ENCODE measurements at regions not wholly inside any gene's neighbourhood (a gene's known extent, or its start where the extent isn't known, plus 50 kb on each side); places are given as distances from the start of the nearest gene placed in this dataset.

DNA sequence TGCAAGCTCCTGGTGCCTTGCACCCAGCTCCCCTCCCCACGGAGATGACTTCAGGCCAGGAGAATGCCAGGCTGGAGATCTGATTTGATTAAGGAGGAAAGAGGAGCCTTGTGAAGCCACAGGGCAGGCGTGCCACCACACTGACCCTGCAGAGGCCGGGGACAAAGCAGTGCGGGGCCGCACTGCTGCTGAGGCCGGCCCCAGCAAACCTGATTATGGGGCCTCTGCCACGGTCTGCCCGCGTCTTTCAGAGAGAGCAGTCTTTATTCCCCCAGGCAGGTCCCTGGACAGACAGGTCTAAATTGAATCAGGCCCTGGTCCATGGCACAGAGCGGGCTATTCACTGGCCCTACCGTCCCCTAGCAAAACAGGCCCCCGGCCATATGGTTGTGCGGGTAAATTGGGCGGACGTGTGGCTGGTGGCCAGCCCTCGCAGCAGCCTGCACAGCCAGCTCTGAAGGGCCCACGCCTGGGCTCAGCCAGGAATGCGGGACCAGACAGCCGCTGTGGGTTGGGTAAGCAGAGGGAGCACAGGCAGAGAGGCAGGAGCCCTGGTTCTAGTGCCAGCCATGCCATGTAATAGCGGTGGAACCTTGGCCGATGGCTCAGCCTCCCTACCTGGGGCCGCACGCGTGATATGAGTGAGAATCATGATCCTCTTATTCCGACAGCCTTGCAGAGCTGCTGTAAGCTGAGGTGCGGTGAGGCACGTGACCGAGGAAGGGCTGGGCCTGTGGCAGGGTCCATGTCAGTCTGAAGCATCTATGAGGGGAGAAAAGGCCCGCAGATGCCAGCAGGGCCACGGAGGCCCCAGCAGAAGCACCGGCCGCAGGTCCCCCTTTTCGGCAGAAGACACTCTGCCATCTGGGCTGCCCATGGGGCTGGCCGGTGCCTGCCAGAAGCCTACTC, 97.3 kb upstream of the MYCN start:
- TF ChIP-seq, protein P1, sequence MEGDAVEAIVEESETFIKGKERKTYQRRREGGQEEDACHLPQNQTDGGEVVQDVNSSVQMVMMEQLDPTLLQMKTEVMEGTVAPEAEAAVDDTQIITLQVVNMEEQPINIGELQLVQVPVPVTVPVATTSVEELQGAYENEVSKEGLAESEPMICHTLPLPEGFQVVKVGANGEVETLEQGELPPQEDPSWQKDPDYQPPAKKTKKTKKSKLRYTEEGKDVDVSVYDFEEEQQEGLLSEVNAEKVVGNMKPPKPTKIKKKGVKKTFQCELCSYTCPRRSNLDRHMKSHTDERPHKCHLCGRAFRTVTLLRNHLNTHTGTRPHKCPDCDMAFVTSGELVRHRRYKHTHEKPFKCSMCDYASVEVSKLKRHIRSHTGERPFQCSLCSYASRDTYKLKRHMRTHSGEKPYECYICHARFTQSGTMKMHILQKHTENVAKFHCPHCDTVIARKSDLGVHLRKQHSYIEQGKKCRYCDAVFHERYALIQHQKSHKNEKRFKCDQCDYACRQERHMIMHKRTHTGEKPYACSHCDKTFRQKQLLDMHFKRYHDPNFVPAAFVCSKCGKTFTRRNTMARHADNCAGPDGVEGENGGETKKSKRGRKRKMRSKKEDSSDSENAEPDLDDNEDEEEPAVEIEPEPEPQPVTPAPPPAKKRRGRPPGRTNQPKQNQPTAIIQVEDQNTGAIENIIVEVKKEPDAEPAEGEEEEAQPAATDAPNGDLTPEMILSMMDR (conservative IDR thresholded peaks at IDR 0.05; ENCODE audit: control insufficient read depth, insufficient read depth, low read depth, low read length): no peak
- no peak overlapping the region for H3K4me3 ChIP-seq (ENCODE audit: control insufficient read depth, low read depth, low read length)
- DNase-seq (ENCODE audit: low read depth): no peak

DNA sequence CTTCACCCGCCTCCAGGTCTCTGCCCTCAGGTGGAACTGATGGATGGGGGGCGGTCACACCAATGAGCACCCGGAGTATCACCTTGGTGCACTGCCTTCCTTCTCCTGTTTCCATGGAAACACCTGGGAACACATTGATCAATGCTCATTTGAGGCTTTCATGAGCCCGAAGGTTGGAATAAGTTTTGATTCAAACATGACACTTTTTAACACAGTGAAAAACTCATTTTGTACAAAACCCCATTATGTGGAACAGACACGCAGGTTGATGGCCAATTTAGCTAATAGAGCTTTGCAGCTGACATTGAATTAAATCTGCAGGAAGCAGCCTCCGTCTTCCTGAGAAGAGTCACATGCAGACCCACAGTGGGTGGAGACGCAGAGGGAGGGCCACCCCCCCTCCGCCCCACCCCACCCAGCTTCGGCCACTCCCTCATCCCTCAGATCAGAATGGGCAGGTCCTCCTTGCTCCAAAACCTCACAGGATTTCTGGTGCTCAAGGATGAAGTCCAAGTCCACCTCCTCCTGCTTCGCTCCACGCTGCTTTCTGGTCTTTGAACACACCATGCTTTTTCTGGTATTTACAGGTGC, 96.0 kb upstream of the MYCN start:
- no peak for DNase-seq (ENCODE audit: low read depth)
- TF ChIP-seq, protein P1 (conservative IDR thresholded peaks at IDR 0.05; ENCODE audit: control insufficient read depth, insufficient read depth, low read depth, low read length): no peak

DNA sequence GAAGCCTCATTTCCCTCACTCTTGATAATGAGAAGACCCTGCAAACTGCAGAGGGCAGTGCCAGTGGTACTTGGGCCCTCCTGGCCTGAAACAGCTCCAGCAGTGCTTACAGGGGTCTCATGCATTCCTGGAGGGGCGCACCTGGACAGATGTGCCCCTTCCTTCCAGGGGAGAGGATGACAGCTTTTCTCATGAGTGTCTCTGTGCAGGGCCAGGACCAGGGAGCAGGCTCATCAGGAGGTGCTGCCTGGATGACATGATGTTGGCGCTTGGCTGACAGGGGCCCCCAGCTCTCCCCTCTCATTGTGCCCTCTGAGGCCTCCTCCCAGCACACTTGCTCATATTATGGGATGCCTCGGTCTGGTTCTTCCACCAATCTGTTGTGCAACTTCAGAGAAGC, 95.1 kb upstream of the MYCN start:
- no peak for DNase-seq (ENCODE audit: low read depth)
- TF ChIP-seq, protein P1 (conservative IDR thresholded peaks at IDR 0.05; ENCODE audit: control insufficient read depth, insufficient read depth, low read depth, low read length): no peak

More for the DNA sequence above, 96.0 kb upstream of the MYCN start:
- H3K4me3 ChIP-seq (ENCODE audit: control insufficient read depth, low read depth, low read length): no peak overlapping the region

DNA sequence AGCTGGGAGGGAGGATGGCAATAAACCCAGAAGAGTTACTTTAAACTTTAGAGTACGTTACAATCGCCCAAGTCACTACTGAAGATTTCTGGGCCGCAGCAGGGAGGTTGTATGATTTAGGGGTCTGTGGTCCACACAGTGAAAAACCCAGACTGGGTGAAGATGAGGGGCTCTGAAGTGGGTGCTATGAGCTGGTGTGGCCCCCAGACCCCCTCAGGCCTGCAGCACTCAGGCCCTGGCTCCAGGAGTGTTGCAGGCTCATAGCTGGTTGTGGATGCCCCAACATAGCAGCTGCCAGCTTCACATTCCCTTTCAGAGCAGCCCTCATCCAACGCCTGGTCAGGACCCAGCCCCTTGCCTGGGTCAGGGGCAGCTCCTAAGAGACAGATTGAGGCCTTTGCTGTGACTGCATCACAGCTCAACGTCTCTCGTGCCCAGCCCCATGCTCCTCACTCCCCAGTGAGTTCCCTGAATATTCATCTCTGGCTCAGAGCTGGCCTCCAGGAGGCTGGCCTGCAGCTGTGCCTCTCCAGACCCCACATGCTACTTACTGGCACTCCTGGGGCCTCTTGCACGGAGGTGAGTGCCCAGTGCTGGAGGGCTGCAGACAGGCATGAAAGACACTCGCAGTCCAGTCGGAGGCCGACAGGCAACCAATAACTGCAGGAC, 94.5 kb upstream of the MYCN start:
- TF ChIP-seq, protein P1 (conservative IDR thresholded peaks at IDR 0.05; ENCODE audit: control insufficient read depth, insufficient read depth, low read depth, low read length): no peak
- no peak for DNase-seq (ENCODE audit: low read depth)

More for the DNA sequence above, 95.1 kb upstream of the MYCN start:
- H3K4me3 ChIP-seq (ENCODE audit: control insufficient read depth, low read depth, low read length): no peak overlapping the region

DNA sequence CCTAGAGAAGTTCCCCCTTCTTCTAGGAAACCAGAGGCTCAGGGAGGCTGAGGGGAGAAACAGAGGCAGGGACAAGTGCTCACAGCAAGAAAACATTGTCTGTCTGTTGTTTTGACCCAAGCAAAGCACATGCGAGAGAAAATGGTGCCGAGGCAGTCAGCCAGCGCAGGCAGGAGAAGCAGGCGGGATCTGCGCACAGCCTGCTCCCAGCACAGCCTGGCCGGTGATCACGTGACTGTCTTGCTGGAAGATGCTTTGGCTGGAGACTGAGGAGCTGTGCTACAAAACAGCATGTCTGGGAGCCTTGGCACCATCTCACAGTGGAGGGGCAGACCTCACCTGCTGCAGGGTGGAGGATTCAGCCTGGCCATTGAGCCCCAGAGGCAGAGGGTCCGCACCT, 93.7 kb upstream of the MYCN start:
- TF ChIP-seq, protein P1 (conservative IDR thresholded peaks at IDR 0.05; ENCODE audit: control insufficient read depth, insufficient read depth, low read depth, low read length): no peak
- no peak for DNase-seq (ENCODE audit: low read depth)
- no peak overlapping the region for H3K4me3 ChIP-seq (ENCODE audit: control insufficient read depth, low read depth, low read length)

More for the DNA sequence above, 94.5 kb upstream of the MYCN start:
- no peak overlapping the region for H3K4me3 ChIP-seq (ENCODE audit: control insufficient read depth, low read depth, low read length)

DNA sequence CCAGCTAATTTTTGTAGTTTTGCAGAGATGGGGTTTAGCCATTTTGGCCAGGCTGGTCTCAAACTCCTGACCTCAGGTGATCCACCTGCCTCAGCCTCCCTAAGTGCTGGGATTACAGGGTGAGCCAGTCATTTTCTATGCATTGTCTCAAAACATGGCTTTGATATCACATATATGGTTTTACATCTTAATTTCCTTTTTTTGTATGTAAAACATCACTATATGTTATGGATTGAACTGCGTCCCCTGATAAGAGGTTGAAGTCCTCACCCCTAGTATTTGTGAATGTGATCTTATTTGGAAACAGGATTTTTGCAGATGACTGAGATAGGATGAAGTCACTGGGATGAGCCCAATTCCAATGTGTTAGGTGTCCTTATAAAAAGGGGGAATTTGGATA, 89.8 kb upstream of the MYCN start:
- H3K4me3 ChIP-seq (ENCODE audit: control insufficient read depth, low read depth, low read length): no peak overlapping the region
- TF ChIP-seq, protein P1 (conservative IDR thresholded peaks at IDR 0.05; ENCODE audit: control insufficient read depth, insufficient read depth, low read depth, low read length): no peak

More for the DNA sequence above, 89.8 kb upstream of the MYCN start:
- no peak for DNase-seq (ENCODE audit: low read depth)
